Transverse colon (tissue), 4 donors: ENCODE measurements at regions not wholly inside any gene's neighbourhood (a gene's known extent, or its start where the extent isn't known, plus 50 kb on each side); places are given as distances from the start of the nearest gene placed in this dataset.

Source experiments
- CTCF ChIP-seq, 5 experiments: fragments of 200-600 bp in 3 of 5; fragments of 450-650 bp in 2 of 5; sonication (generic) in 3 of 5; IDR thresholded peaks; 1 replicate in 2 of 5; 2 replicates in 3 of 5; pipeline ENCODE4 v1.5.1; 2016 to 2017; ENCODE audit warnings: antibody characterized with exemption in 5 of 5, inconsistent platforms in 3 of 5, mild to moderate bottlenecking in 2 of 5, moderate library complexity in 1 of 5
- POLR2AphosphoS5 ChIP-seq, 3 donors: sonication (generic); formaldehyde crosslinking; IDR thresholded peaks; one replicate each; pipeline ENCODE4 v1.6.1; 2016; ENCODE audit warnings: antibody characterized with exemption in 3 of 3

GRCh38 chr6:139540894-139541293 lies 166.4 kb upstream of the CITED2 start:
- no peak for TF ChIP-seq CTCF (IDR thresholded peaks at IDR 0.05)
- TF ChIP-seq POLR2AphosphoS5 (IDR thresholded peaks at IDR 0.05): no peak
